Tibial nerve (tissue), 4 donors: ENCODE measurements at regions not wholly inside any gene's neighbourhood (a gene's known extent, or its start where the extent isn't known, plus 50 kb on each side); places are given as distances from the start of the nearest gene placed in this dataset.

Experiments used
- EP300 ChIP-seq, 2 donors: sonication (generic); formaldehyde crosslinking; IDR thresholded peaks; one replicate each; pipeline ENCODE4 v1.6.1; 2017; ENCODE audit warnings: antibody characterized with exemption in 2 of 2, mild to moderate bottlenecking in 1 of 2
- POLR2A ChIP-seq, 2 donors: fragments of 450-650 bp; IDR thresholded peaks; one replicate each; pipeline ENCODE4 v1.6.1; 2017; ENCODE audit warnings: antibody characterized with exemption in 2 of 2, mild to moderate bottlenecking in 2 of 2, moderate library complexity in 2 of 2
- TF ChIP-seq, protein P1 (sequence below), 5 experiments: fragments of 200-600 bp in 3 of 5; fragments of 450-650 bp in 2 of 5; sonication (generic) in 3 of 5; IDR thresholded peaks; one replicate each; pipeline ENCODE4 v1.5.1; 2016 to 2019; ENCODE audit warnings: antibody characterized with exemption in 5 of 5, mild to moderate bottlenecking in 3 of 5, moderate library complexity in 2 of 5

- TF ChIP-seq POLR2A (IDR thresholded peaks at IDR 0.05) (no peak), EP300 (IDR thresholded peaks at IDR 0.05) (no peak)
- TF ChIP-seq, protein P1, sequence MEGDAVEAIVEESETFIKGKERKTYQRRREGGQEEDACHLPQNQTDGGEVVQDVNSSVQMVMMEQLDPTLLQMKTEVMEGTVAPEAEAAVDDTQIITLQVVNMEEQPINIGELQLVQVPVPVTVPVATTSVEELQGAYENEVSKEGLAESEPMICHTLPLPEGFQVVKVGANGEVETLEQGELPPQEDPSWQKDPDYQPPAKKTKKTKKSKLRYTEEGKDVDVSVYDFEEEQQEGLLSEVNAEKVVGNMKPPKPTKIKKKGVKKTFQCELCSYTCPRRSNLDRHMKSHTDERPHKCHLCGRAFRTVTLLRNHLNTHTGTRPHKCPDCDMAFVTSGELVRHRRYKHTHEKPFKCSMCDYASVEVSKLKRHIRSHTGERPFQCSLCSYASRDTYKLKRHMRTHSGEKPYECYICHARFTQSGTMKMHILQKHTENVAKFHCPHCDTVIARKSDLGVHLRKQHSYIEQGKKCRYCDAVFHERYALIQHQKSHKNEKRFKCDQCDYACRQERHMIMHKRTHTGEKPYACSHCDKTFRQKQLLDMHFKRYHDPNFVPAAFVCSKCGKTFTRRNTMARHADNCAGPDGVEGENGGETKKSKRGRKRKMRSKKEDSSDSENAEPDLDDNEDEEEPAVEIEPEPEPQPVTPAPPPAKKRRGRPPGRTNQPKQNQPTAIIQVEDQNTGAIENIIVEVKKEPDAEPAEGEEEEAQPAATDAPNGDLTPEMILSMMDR (IDR thresholded peaks at IDR 0.05): no peak
These were observed 457.8 kb downstream of the EIPR1 start for GRCh38 chr2:2919574-2920365.
